GM12878 (cell line): ENCODE measurements at regions not wholly inside any gene's neighbourhood (a gene's known extent, or its start where the extent isn't known, plus 50 kb on each side); places are given as distances from the start of the nearest gene placed in this dataset.

Experiments used
- ATAC-seq: fragments of 200-7000 bp; cut with Tn5 transposase; 3 replicates; pipeline ENCODE4 v1.9.1; 2020; ENCODE audit warnings: mild to moderate bottlenecking, moderate library complexity
- BruUV-seq: library from RNA; stranded (reverse); fragments of 400-500 nt; replicated peaks from 2 replicates; lab custom pipeline; 2021; lab: Mats Ljungman, UMichigan
- CTCF ChIA-PET: fragments of 300-600 bp; sonication (Branson Sonifier 250); formaldehyde crosslinking; extraction: SDS; loops from one replicate; lab custom pipeline; 2021; ENCODE audit warnings: inconsistent platforms; lab: Yijun Ruan, JAX
- POLR2A ChIA-PET: fragments of 350-600 bp; formaldehyde crosslinking; extraction: SDS; loops from one replicate; lab custom pipeline; 2021; ENCODE audit warnings: inconsistent platforms; lab: Charles Lee
- RAD21 ChIA-PET: fragments of 300-600 bp; sonication (Branson Sonifier 250); formaldehyde crosslinking; loops from one replicate; lab custom pipeline; 2023; ENCODE audit warnings: antibody characterized with exemption; ENCODE audit not compliant: unreplicated experiment; lab: Charles Lee
- SMC1A ChIA-PET: fragments of 300-600 bp; sonication (Branson Sonifier 250); formaldehyde crosslinking; loops from one replicate; lab custom pipeline; 2023; ENCODE audit not compliant: unreplicated experiment, uncharacterized antibody; lab: Charles Lee
- DNase-seq: peaks from one replicate; pipeline ENCODE4 v3.0.0-alpha.2; 2011; ENCODE audit warnings: low read depth, low spot score
- FAIRE-seq: peaks from 3 replicates; lab custom pipeline; 2011; peaks lifted over from hg19 to GRCh38; lab: Jason Lieb, UNC
- H2AFZ ChIP-seq: 2 replicates; pipeline ENCODE4 v1.6.0; 2011; ENCODE audit warnings: low read depth, low read length, control low read depth; ENCODE audit not compliant: control insufficient read depth
- H3K27ac ChIP-seq: 2 replicates; pipeline ENCODE4 v1.5.1; 2011; ENCODE audit warnings: control low read depth; ENCODE audit not compliant: control insufficient read depth, insufficient read depth
- H3K27me3 ChIP-seq, 2 experiments: replicated peaks in 1 of 2; 2 replicates each; pipeline versions ENCODE4 v1.6.0 to v1.6.1; 2011; ENCODE audit warnings: low read length in 1 of 2; ENCODE audit not compliant: control insufficient read depth in 2 of 2, insufficient read depth in 2 of 2
- H3K36me3 ChIP-seq, 2 experiments: 2 replicates each; pipeline ENCODE4 v1.5.1; 2011; ENCODE audit warnings: low read length in 1 of 2; ENCODE audit not compliant: control insufficient read depth in 2 of 2, insufficient read depth in 2 of 2
- H3K4me1 ChIP-seq: 2 replicates; pipeline ENCODE4 v1.6.1; 2011; ENCODE audit warnings: mild to moderate bottlenecking, low read length, moderate library complexity, mixed read lengths; ENCODE audit not compliant: control insufficient read depth, insufficient read depth
- H3K4me2 ChIP-seq: 2 replicates; pipeline ENCODE4 v1.6.0; 2011; ENCODE audit warnings: control low read depth; ENCODE audit not compliant: control insufficient read depth, insufficient read depth
- H3K4me3 ChIP-seq: fragments of 200-600 bp; sonication (generic); 2 replicates; pipeline ENCODE4 v1.5.1; 2016
- H3K79me2 ChIP-seq: 2 replicates; pipeline ENCODE4 v1.6.0; 2011; ENCODE audit warnings: low read length; ENCODE audit not compliant: control insufficient read depth, insufficient read depth
- H3K9ac ChIP-seq: 2 replicates; pipeline ENCODE4 v1.8.0; 2011; ENCODE audit warnings: low read length, control low read depth, mixed read lengths; ENCODE audit not compliant: control insufficient read depth, insufficient read depth
- H3K9me3 ChIP-seq: replicated peaks from 3 replicates; pipeline ENCODE4 v1.5.1; 2011; ENCODE audit warnings: mild to moderate bottlenecking, low read length; ENCODE audit not compliant: control insufficient read depth, insufficient read depth
- H4K20me1 ChIP-seq: 2 replicates; pipeline ENCODE4 v1.6.0; 2011; ENCODE audit not compliant: control insufficient read depth, insufficient read depth
- BACH1 ChIP-seq: fragments of 450-650 bp; IDR thresholded peaks from 2 replicates; pipeline ENCODE4 v1.6.1; 2017; ENCODE audit warnings: mild to moderate bottlenecking, borderline replicate concordance
- BCL11A ChIP-seq: IDR thresholded peaks from 2 replicates; pipeline ENCODE4 v1.6.1; 2011; ENCODE audit warnings: low read depth, low read length
- BCL3 ChIP-seq: IDR thresholded peaks from 2 replicates; pipeline ENCODE4 v1.6.1; 2011; ENCODE audit warnings: borderline replicate concordance, low read depth, mild to moderate bottlenecking, moderate library complexity, low read length; ENCODE audit not compliant: insufficient read depth, poor library complexity, severe bottlenecking
- E4F1 ChIP-seq: fragments of 450-650 bp; IDR thresholded peaks from 2 replicates; pipeline ENCODE4 v1.6.1; 2018; ENCODE audit warnings: borderline replicate concordance, mild to moderate bottlenecking; ENCODE audit not compliant: partially characterized antibody
- EP300 ChIP-seq, 2 experiments: fragments of 150-350 bp in 1 of 2; IDR thresholded peaks; 2 replicates each; pipeline ENCODE4 v1.6.1; 2011 to 2012; ENCODE audit warnings: low read depth in 2 of 2, low read length in 2 of 2, borderline replicate concordance in 1 of 2, improper control_type of control experiment in 1 of 2, inconsistent platforms in 1 of 2; ENCODE audit not compliant: control insufficient read depth in 1 of 2
- HSF1 ChIP-seq: fragments of 150-350 bp; IDR thresholded peaks from 2 replicates; pipeline ENCODE4 v1.6.1; 2014; ENCODE audit warnings: mild to moderate bottlenecking, low read depth, low read length
- MAX ChIP-seq: IDR thresholded peaks from 2 replicates; pipeline ENCODE4 v1.6.1; 2012; ENCODE audit warnings: low read depth, low read length, improper control_type of control experiment
- MXI1 ChIP-seq: fragments of 150-350 bp; IDR thresholded peaks from 2 replicates; pipeline ENCODE4 v1.6.1; 2011; ENCODE audit warnings: low read depth, mild to moderate bottlenecking, inconsistent platforms, low read length, improper control_type of control experiment
- NR2C1 ChIP-seq: fragments of 450-650 bp; IDR thresholded peaks from 2 replicates; pipeline ENCODE4 v1.6.1; 2017; ENCODE audit warnings: antibody characterized with exemption, mild to moderate bottlenecking, moderate library complexity
- PBX3 ChIP-seq: IDR thresholded peaks from 2 replicates; pipeline ENCODE4 v1.6.1; 2011; ENCODE audit warnings: mild to moderate bottlenecking, low read depth, low read length, moderate library complexity; ENCODE audit not compliant: insufficient replicate concordance
- POU2F2 ChIP-seq: IDR thresholded peaks from 3 replicates; pipeline ENCODE4 v1.6.1; 2011; ENCODE audit warnings: low read depth, mild to moderate bottlenecking, low read length, borderline replicate concordance
- RUNX3 ChIP-seq: IDR thresholded peaks from 2 replicates; pipeline ENCODE4 v1.6.1; 2012; ENCODE audit warnings: low read length, inconsistent platforms
- SMC3 ChIP-seq: IDR thresholded peaks from 2 replicates; pipeline ENCODE4 v1.6.1; 2011; ENCODE audit warnings: low read length, improper control_type of control experiment, borderline replicate concordance
- SRF ChIP-seq, 2 experiments: IDR thresholded peaks; 2 replicates each; pipeline ENCODE4 v1.6.1; 2011; ENCODE audit warnings: low read depth in 2 of 2, low read length in 2 of 2, mild to moderate bottlenecking in 1 of 2, moderate library complexity in 1 of 2
- ZNF207 ChIP-seq: fragments of 450-650 bp; IDR thresholded peaks from 2 replicates; pipeline ENCODE4 v1.6.1; 2014; ENCODE audit warnings: antibody characterized with exemption, mild to moderate bottlenecking, borderline replicate concordance
- ZNF24 ChIP-seq: fragments of 450-650 bp; IDR thresholded peaks from 2 replicates; pipeline ENCODE4 v1.6.1; 2017; ENCODE audit warnings: antibody characterized with exemption, mild to moderate bottlenecking
- ZNF274 ChIP-seq: IDR thresholded peaks from one replicate; pipeline ENCODE4 v1.8.0; 2011; ENCODE audit not compliant: insufficient read length, insufficient read depth
- in situ Hi-C: fragments of 300-500 bp; cut with MboI; formaldehyde crosslinking; loops from 9 replicates; pipeline ENCODE4 v1.14.3; 2018; ENCODE audit warnings: mixed read lengths
- intact Hi-C: fragments of 100-400 bp; cut with micrococcal nuclease; formaldehyde crosslinking; loops from one replicate; pipeline ENCODE4 v1.14.2; 2022; ENCODE audit not compliant: unreplicated experiment

- in situ Hi-C loops: no loop called here
- Histone ChIP-seq H3K4me1 (no peaks in the 10 kb centered on the region), H3K27me3 (no peaks in the 10 kb centered on the region), H4K20me1 (no peaks in the 10 kb centered on the region), H3K9me3 (no peaks in the 10 kb centered on the region), H3K4me2 (no peak overlapping the region), H3K27ac (no peak overlapping the region), H3K79me2 (no peaks in the 10 kb centered on the region), H3K36me3 (no peaks in the 10 kb centered on the region), H3K4me3 (no peak overlapping the region), H3K9ac (no peak overlapping the region), H2AFZ (no peak overlapping the region)
- TF ChIP-seq EP300 (IDR thresholded peaks at IDR 0.05; ENCODE audit: borderline replicate concordance in 1 of 2, control insufficient read depth in 1 of 2, low read depth in 2 of 2, low read length in 2 of 2): no peak
- TF ChIP-seq POU2F2: no peak
- TF ChIP-seq NR2C1: no peak
- TF ChIP-seq RUNX3: no peak
- TF ChIP-seq PBX3: no peak
- no peak for TF ChIP-seq ZNF24
- TF ChIP-seq BACH1: no peak
- TF ChIP-seq ZNF207: no peak
- TF ChIP-seq ZNF274: no peak
- no peak for TF ChIP-seq MXI1
- TF ChIP-seq HSF1: no peak
- TF ChIP-seq E4F1: no peak
- no peak for TF ChIP-seq BCL11A
- no peak for TF ChIP-seq SRF (IDR thresholded peaks at IDR 0.05; ENCODE audit: low read depth in 2 of 2, low read length in 2 of 2)
- no peak for TF ChIP-seq BCL3
- TF ChIP-seq MAX: no peak
- TF ChIP-seq SMC3: no peak
- CTCF ChIA-PET: no interaction called here
- intact Hi-C loops: no loop called here
- BruUV-seq: no TSS peak
- ATAC-seq (no peak), FAIRE-seq (no peak), DNase-seq (no peak)
- RAD21 ChIA-PET: no interaction called here
- SMC1A ChIA-PET: interaction anchor here (1.2 kb wide), 1 partner anchor 35 kb away, joined by 3 read pairs; no protein-coding TSS in a partner anchor
- POLR2A ChIA-PET: no interaction called here
Measured at GRCh38 chr5:113825176-113825575, 311.7 kb downstream of the YTHDC2 start.
